ENCODE measurements at regions not wholly inside any gene's neighbourhood (a gene's known extent, or its start where the extent isn't known, plus 50 kb on each side); places are given as distances from the start of the nearest gene placed in this dataset.

GRCh38 chr11:71192629-71193028 is 59.7 kb downstream of the SHANK2 start:
- TF ChIP-seq MYC (IDR thresholded peaks at IDR 0.05; ENCODE audit: low read depth, low read length) (no peak), POLR2A (IDR thresholded peaks at IDR 0.05; ENCODE audit: extremely low read depth, insufficient read length) (no peak), CTCF (IDR thresholded peaks at IDR 0.05; ENCODE audit: low read depth, low read length) (no peak)
- TF ChIP-seq, protein P1, sequence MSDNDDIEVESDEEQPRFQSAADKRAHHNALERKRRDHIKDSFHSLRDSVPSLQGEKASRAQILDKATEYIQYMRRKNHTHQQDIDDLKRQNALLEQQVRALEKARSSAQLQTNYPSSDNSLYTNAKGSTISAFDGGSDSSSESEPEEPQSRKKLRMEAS (IDR thresholded peaks at IDR 0.05; ENCODE audit: low read depth, low read length): no peak
- H3K4me3 ChIP-seq (ENCODE audit: low read depth, low read length): no peak overlapping the region
- no peak for DNase-seq (ENCODE audit: low read depth)

GRCh38 chr11:71191201-71191600 is 61.2 kb downstream of the SHANK2 start:
- H3K4me3 ChIP-seq (ENCODE audit: low read depth, low read length): no peak overlapping the region
- no peak for DNase-seq (ENCODE audit: low read depth)
- TF ChIP-seq MYC (IDR thresholded peaks at IDR 0.05; ENCODE audit: low read depth, low read length): no peak
- TF ChIP-seq, protein P1 (IDR thresholded peaks at IDR 0.05; ENCODE audit: low read depth, low read length): no peak
- no peak for TF ChIP-seq CTCF (IDR thresholded peaks at IDR 0.05; ENCODE audit: low read depth, low read length)
- no peak for TF ChIP-seq POLR2A (IDR thresholded peaks at IDR 0.05; ENCODE audit: extremely low read depth, insufficient read length)

DNA sequence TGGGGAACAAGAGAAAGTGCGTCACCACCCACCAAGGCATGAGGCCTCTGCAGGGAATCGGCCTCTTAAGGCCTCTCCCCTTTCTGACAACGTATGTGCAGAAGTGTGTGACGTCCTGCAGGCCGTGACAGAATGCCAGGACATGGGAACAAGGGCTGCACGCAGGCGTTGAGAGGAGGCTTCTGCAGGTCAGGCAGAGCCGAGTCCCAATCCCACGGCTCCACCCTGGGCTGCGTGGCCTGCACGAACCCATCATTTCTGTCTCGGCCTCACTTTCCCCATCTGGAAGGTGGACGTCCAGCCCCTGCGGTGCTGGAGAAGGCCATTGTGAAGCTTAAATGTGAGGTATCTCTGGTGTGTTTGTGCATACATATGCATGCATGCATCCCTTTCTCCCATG is 61.8 kb downstream of the SHANK2 start:
- DNase-seq (ENCODE audit: low read depth): no peak
- H3K4me3 ChIP-seq (ENCODE audit: low read depth, low read length): no peak overlapping the region
- no peak for TF ChIP-seq MYC (IDR thresholded peaks at IDR 0.05; ENCODE audit: low read depth, low read length)
- no peak for TF ChIP-seq POLR2A (IDR thresholded peaks at IDR 0.05; ENCODE audit: extremely low read depth, insufficient read length)
- no peak for TF ChIP-seq CTCF (IDR thresholded peaks at IDR 0.05; ENCODE audit: low read depth, low read length)
- TF ChIP-seq, protein P1 (IDR thresholded peaks at IDR 0.05; ENCODE audit: low read depth, low read length): no peak

DNA sequence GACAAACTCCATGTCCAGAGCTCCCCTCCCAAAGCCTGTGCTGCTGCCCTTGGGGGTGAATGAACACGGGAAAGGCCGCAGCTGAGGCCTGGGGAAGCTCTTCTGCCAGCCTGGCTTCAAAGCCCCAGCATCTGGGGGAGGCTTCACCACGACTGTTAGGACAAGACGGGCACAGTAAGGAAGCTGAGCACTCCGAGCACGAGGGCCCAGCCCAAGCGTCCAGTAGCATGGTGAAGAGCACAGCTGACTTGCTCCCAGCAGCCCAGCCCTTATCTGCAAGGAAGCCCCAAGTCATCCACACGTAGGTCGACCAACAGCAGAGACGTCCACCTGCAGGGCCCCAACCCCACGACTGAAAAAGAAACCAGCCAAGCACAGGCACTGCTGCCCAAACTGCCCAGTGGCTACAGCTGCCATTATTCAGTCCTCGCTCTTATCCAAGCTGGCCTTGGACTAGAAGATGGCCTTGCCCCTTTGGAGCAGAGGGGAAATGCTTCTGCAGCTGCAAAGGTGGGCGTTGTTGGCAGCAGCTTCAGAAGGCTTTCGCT is 62.5 kb downstream of the SHANK2 start:
- DNase-seq (ENCODE audit: low read depth): no peak
- no peak overlapping the region for H3K4me3 ChIP-seq (ENCODE audit: low read depth, low read length)
- TF ChIP-seq, protein P1 (IDR thresholded peaks at IDR 0.05; ENCODE audit: low read depth, low read length): no peak
- TF ChIP-seq CTCF (IDR thresholded peaks at IDR 0.05; ENCODE audit: low read depth, low read length) (no peak), MYC (IDR thresholded peaks at IDR 0.05; ENCODE audit: low read depth, low read length) (no peak), POLR2A (IDR thresholded peaks at IDR 0.05; ENCODE audit: extremely low read depth, insufficient read length) (no peak)

DNA sequence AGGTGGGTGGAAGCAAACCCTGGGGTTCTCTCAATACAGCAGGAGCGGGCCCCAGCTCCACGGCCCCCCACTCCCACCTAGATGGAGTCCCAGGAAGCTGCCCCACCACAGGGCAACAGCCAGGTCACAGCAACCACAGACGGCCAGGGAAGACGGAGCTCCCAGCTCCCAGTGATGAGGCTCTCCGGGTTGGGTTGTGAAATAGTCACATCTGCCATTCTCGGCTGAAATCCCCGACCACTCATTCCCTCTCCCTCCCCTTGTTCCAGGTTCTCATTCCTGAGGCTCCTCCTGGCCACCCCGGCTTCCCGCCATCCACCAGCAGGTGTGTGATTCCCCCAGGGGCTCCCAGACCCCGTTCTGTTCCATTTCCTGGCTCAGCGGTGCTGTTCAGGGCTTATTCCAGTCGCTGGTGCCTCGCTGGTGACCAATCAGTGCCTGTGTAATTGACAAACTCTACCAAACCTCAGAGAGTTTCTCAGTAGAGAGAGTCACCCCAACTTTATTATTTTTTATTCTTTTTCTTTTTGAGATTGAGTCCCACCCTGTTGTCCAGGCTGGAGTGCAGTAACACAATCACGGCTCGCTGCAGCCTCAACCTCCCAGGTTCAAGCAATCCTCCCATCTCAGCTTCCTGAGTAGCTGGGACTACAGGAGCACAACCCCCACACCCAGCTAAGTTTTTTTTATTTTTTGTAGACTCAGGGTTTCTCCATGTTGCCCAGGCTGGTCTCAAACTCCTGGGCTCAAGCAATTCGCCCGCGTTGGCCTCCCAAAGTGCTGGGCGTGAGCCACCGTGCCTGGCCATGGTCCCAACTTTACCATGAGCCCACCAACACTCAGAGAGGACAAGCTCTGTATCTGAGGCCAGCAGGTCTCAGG is 63.2 kb downstream of the SHANK2 start:
- no peak overlapping the region for H3K4me3 ChIP-seq (ENCODE audit: low read depth, low read length)
- no peak for DNase-seq (ENCODE audit: low read depth)
- TF ChIP-seq CTCF (IDR thresholded peaks at IDR 0.05; ENCODE audit: low read depth, low read length) (no peak), MYC (IDR thresholded peaks at IDR 0.05; ENCODE audit: low read depth, low read length) (no peak), POLR2A (IDR thresholded peaks at IDR 0.05; ENCODE audit: extremely low read depth, insufficient read length) (no peak)

Data from NB4 (cell line).